Calu3 (cell line): ENCODE measurements at regions not wholly inside any gene's neighbourhood (a gene's known extent, or its start where the extent isn't known, plus 50 kb on each side); places are given as distances from the start of the nearest gene placed in this dataset.

ENCODE experiments used
- BruUV-seq: library from RNA; stranded (reverse); fragments of 400-500 nt; replicated peaks from 2 replicates; lab custom pipeline; 2021; lab: Mats Ljungman, UMichigan
- CTCF ChIA-PET: fragments of 300-600 bp; sonication (Branson Sonifier 250); formaldehyde crosslinking; loops from one replicate; lab custom pipeline; 2022; ENCODE audit warnings: antibody characterized with exemption; lab: Charles Lee
- DNase-seq: peaks from one replicate; pipeline ENCODE4 v3.0.0; 2022
- H3K27ac Mint-ChIP-seq: one replicate; pipeline ENCODE4 v1.8.0; 2022; ENCODE audit warnings: mixed read lengths; ENCODE audit not compliant: unreplicated experiment
- H3K27me3 Mint-ChIP-seq: one replicate; pipeline ENCODE4 v1.8.0; 2022; ENCODE audit warnings: mixed read lengths; ENCODE audit not compliant: unreplicated experiment
- H3K36me3 Mint-ChIP-seq: one replicate; pipeline ENCODE4 v1.8.0; 2022; ENCODE audit warnings: mild to moderate bottlenecking, moderate library complexity, mixed read lengths; ENCODE audit not compliant: insufficient read depth, unreplicated experiment
- H3K4me1 Mint-ChIP-seq: one replicate; pipeline ENCODE4 v1.8.0; 2022; ENCODE audit warnings: mild to moderate bottlenecking, low read depth, mixed read lengths; ENCODE audit not compliant: unreplicated experiment
- H3K4me3 Mint-ChIP-seq: one replicate; pipeline ENCODE4 v1.8.0; 2022; ENCODE audit warnings: mild to moderate bottlenecking, low read depth, moderate library complexity, mixed read lengths; ENCODE audit not compliant: unreplicated experiment
- H3K9me3 Mint-ChIP-seq: one replicate; pipeline ENCODE4 v1.8.0; 2022; ENCODE audit warnings: low read depth, mixed read lengths; ENCODE audit not compliant: unreplicated experiment
- intact Hi-C: fragments of 100-400 bp; cut with micrococcal nuclease; formaldehyde crosslinking; loops from one replicate; pipeline ENCODE4 v1.10.0; 2022; ENCODE audit not compliant: unreplicated experiment
- TF ChIP-seq, protein P1 (sequence below): fragments of 200-600 bp; IDR thresholded peaks from one replicate; pipeline ENCODE4 v1.8.0; 2022; ENCODE audit warnings: antibody characterized with exemption; ENCODE audit not compliant: unreplicated experiment

GRCh38 chr6:113403966-113404595, 453.1 kb upstream of the MARCKS start:
- DNase-seq: no peak
- no TSS peak for BruUV-seq
- TF ChIP-seq, protein P1, sequence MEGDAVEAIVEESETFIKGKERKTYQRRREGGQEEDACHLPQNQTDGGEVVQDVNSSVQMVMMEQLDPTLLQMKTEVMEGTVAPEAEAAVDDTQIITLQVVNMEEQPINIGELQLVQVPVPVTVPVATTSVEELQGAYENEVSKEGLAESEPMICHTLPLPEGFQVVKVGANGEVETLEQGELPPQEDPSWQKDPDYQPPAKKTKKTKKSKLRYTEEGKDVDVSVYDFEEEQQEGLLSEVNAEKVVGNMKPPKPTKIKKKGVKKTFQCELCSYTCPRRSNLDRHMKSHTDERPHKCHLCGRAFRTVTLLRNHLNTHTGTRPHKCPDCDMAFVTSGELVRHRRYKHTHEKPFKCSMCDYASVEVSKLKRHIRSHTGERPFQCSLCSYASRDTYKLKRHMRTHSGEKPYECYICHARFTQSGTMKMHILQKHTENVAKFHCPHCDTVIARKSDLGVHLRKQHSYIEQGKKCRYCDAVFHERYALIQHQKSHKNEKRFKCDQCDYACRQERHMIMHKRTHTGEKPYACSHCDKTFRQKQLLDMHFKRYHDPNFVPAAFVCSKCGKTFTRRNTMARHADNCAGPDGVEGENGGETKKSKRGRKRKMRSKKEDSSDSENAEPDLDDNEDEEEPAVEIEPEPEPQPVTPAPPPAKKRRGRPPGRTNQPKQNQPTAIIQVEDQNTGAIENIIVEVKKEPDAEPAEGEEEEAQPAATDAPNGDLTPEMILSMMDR: no peak
- Mint-ChIP-seq H3K9me3 (peaks cover 2% of the 10 kb centered on the region), H3K27me3 (no peaks in the 10 kb centered on the region), H3K4me1 (peaks cover 3% of the 10 kb centered on the region), H3K27ac (no peak overlapping the region), H3K4me3 (no peak overlapping the region), H3K36me3 (no peaks in the 10 kb centered on the region)
- CTCF ChIA-PET: no interaction called here
- intact Hi-C loops: no loop called here

GRCh38 chr6:113405326-113406047, 451.7 kb upstream of the MARCKS start:
- DNase-seq: no peak
- Mint-ChIP-seq H3K36me3 (no peaks in the 10 kb centered on the region), H3K4me1 (peaks cover 17% of the 10 kb centered on the region), H3K27ac (no peak overlapping the region), H3K9me3 (peaks cover 2% of the 10 kb centered on the region), H3K27me3 (no peaks in the 10 kb centered on the region), H3K4me3 (no peak overlapping the region)
- no TSS peak for BruUV-seq
- TF ChIP-seq, protein P1: no peak
- intact Hi-C loops: no loop called here
- CTCF ChIA-PET: interaction anchor here (0.5 kb wide), 1 partner anchor 9 kb away, joined by 3 read pairs; no protein-coding TSS in a partner anchor

GRCh38 chr6:113406048-113406695, 451.0 kb upstream of the MARCKS start:
- no peak for DNase-seq
- Mint-ChIP-seq H3K27me3 (no peaks in the 10 kb centered on the region), H3K9me3 (peaks cover 2% of the 10 kb centered on the region), H3K4me1 (peaks cover 24% of the 10 kb centered on the region), H3K4me3 (no peak overlapping the region), H3K36me3 (no peaks in the 10 kb centered on the region), H3K27ac (no peak overlapping the region)
- BruUV-seq: no TSS peak
- TF ChIP-seq, protein P1: no peak
- intact Hi-C loops: no loop called here
- CTCF ChIA-PET: interaction anchor here (0.5 kb wide), 1 partner anchor 8 kb away, joined by 3 read pairs; no protein-coding TSS in a partner anchor

DNA sequence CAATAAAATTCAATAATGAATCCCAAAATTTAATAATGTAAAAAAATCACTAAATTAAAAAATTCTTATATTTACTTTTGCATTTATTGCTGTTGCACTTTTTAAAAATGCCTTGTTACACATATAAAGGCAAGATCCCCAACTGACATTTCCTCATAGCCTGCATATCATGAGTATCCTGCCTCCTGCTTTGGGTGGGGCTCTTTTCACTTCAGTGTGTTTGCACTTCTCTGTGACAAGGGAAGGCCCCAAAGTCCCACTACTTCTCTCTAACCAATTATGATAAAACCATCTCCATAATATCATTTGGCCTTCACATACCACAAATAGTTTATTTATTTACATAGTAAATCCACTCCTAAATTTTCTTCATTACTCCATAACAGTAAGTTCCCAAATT, 446.1 kb upstream of the MARCKS start:
- no peaks in the 10 kb centered on the region for H3K9me3 Mint-ChIP-seq
- peak overlapping the region; percentile 70 for H3K27ac Mint-ChIP-seq
- CTCF ChIA-PET: interaction anchor here (0.7 kb wide), 1 partner anchor 1578 kb away, joined by 6 read pairs; no protein-coding TSS in a partner anchor
- H3K4me1 Mint-ChIP-seq: peaks cover 41% of the 10 kb centered on the region
- no peak overlapping the region for H3K4me3 Mint-ChIP-seq
- no TSS peak for BruUV-seq
- DNase-seq: peak; percentile 24
- H3K27me3 Mint-ChIP-seq: no peaks in the 10 kb centered on the region
- intact Hi-C loops: loop anchor here (2.0 to 5.0 kb wide), 5 partner anchors 49 to 629 kb away; no protein-coding TSS in a partner anchor
- H3K36me3 Mint-ChIP-seq: no peaks in the 10 kb centered on the region
- TF ChIP-seq, protein P1: no peak
